ENCODE measurements at regions not wholly inside any gene's neighbourhood (a gene's known extent, or its start where the extent isn't known, plus 50 kb on each side); places are given as distances from the start of the nearest gene placed in this dataset.

DNA sequence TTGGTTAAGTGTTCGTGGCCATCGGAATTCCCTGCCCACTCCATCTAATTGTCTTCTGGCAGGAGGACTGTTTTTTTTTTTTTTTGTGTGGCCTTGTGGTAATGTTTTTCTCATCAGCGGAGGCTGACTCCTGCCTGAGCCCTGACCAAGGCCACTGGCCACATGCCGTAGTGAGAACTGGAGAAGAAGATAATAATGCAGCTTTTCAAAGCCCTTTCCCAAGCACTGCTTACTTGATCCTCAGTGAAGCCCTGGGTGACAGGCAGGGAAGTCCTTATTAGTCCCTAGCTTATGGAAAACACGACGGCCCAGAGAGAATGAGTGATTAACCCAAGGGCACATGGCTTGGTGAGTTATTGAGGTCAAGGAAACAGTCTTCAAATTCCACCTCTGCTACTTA, 71.2 kb downstream of the ADM start:
- peak overlapping the region; percentile 82 for H3K27ac ChIP-seq (ENCODE audit: low read depth, low read length)
- H3K79me2 ChIP-seq (ENCODE audit: control insufficient read depth, insufficient read depth, low read length, unreplicated experiment), result no peaks in the 10 kb centered on the region

DNA sequence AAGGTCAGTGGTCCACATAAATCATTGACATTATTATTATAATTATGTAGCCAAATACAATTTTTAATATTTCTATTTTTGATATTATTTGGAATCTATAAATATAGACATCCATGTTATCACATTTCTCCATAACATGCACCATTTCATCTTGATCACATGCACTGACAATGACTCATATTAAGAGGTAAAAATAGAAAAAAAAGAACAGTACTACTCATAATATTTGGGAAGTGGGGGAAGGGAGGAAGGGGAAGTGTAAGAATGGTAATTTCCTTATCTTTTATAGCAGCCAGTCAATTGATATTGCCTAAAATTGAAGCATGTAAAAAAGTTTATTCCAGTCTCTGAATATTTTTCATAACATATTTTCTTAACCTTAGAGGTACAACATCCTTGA, 72.3 kb downstream of the ADM start:
- H3K4me1 ChIP-seq (ENCODE audit: control insufficient read depth, insufficient read depth, low read length, unreplicated experiment), result peaks cover 37% of the 10 kb centered on the region

More for the DNA sequence above, 71.2 kb downstream of the ADM start:
- no peaks in the 10 kb centered on the region for H3K36me3 ChIP-seq (ENCODE audit: insufficient read depth, low read length)
- H3K4me1 ChIP-seq (ENCODE audit: control insufficient read depth, insufficient read depth, low read length, unreplicated experiment), result peaks cover 37% of the 10 kb centered on the region
- no peak overlapping the region for H2AFZ ChIP-seq (ENCODE audit: low read length, unreplicated experiment)
- no peaks in the 10 kb centered on the region for H3K27me3 ChIP-seq (ENCODE audit: insufficient read depth, low read length)
- H3K4me3 ChIP-seq (ENCODE audit: low read depth, low read length), result no peak overlapping the region

DNA sequence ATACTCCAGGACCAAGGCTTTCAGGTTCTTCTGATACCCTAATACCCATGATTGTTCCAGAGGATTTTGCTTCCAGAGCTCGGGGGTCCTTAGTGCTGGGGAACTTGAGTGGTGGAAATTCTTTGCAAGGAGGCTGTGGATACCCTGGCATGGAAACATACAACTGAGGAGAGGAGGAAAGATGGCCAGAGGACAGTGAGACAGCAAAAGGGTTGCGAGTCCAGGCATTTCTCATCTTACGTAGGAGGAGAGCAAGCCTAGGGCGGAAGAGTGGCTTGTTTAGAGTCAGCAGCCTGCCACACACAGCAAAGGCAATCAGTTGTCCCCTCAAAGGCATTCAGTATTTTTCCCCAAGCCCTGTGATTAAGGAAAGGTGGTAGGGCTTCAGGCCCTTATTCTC, 73.5 kb downstream of the ADM start:
- Histone ChIP-seq H3K36me3 (ENCODE audit: insufficient read depth, low read length) (no peaks in the 10 kb centered on the region), H2AFZ (ENCODE audit: low read length, unreplicated experiment) (no peak overlapping the region), H3K79me2 (ENCODE audit: control insufficient read depth, insufficient read depth, low read length, unreplicated experiment) (no peaks in the 10 kb centered on the region), H3K27me3 (ENCODE audit: insufficient read depth, low read length) (no peaks in the 10 kb centered on the region), H3K4me1 (ENCODE audit: control insufficient read depth, insufficient read depth, low read length, unreplicated experiment) (peaks cover 37% of the 10 kb centered on the region), H3K27ac (ENCODE audit: low read depth, low read length) (no peak overlapping the region), H3K4me3 (ENCODE audit: low read depth, low read length) (no peak overlapping the region)

More for the DNA sequence above, 72.3 kb downstream of the ADM start:
- Histone ChIP-seq H2AFZ (ENCODE audit: low read length, unreplicated experiment) (no peak overlapping the region), H3K4me3 (ENCODE audit: low read depth, low read length) (no peak overlapping the region), H3K36me3 (ENCODE audit: insufficient read depth, low read length) (no peaks in the 10 kb centered on the region), H3K27me3 (ENCODE audit: insufficient read depth, low read length) (no peaks in the 10 kb centered on the region), H3K79me2 (ENCODE audit: control insufficient read depth, insufficient read depth, low read length, unreplicated experiment) (no peaks in the 10 kb centered on the region), H3K27ac (ENCODE audit: low read depth, low read length) (no peak overlapping the region)

DNA sequence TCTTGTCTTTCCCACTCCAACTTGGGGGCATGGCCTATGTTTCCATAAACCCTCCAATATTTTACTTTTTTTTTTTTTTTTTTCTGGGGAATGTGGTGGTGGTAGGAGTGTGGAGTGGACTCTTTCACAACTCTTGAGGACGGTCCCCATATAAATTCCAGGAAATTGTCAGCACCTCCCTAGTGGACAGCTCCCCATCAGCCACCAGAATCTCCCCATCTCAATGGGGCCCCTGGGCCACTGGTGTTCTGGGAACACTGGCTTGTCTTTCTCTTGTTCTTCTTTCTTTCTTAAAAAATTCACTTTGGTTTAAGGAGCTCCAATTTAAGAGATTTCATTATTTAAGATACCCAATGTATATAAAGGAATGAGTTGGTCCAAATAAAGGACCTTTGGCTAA, 74.1 kb downstream of the ADM start:
- Histone ChIP-seq H2AFZ (ENCODE audit: low read length, unreplicated experiment) (no peak overlapping the region), H3K36me3 (ENCODE audit: insufficient read depth, low read length) (no peaks in the 10 kb centered on the region), H3K27ac (ENCODE audit: low read depth, low read length) (no peak overlapping the region), H3K79me2 (ENCODE audit: control insufficient read depth, insufficient read depth, low read length, unreplicated experiment) (no peaks in the 10 kb centered on the region), H3K4me3 (ENCODE audit: low read depth, low read length) (no peak overlapping the region), H3K27me3 (ENCODE audit: insufficient read depth, low read length) (no peaks in the 10 kb centered on the region), H3K4me1 (ENCODE audit: control insufficient read depth, insufficient read depth, low read length, unreplicated experiment) (peaks cover 34% of the 10 kb centered on the region)

DNA sequence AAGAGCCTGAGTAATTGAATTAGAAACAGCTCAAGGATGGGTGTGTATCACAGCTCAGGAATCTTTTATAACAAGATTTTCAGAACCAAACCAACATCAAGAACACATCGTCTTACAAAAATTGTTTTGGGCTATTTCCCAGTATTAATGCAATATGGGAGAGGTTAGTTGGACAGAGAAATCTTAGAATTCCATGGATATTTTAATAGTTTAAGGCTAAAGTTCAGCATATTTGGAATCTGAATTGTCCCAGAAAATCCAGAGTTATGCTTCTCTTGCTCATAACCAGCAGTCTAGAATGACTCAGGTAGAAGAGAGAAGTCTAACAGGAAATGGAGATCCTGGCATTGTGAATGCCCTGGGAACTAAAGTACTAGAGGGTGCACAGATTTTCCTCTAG, 74.6 kb downstream of the ADM start:
- Histone ChIP-seq H3K27me3 (ENCODE audit: insufficient read depth, low read length) (no peaks in the 10 kb centered on the region), H2AFZ (ENCODE audit: low read length, unreplicated experiment) (no peak overlapping the region), H3K36me3 (ENCODE audit: insufficient read depth, low read length) (no peaks in the 10 kb centered on the region), H3K4me3 (ENCODE audit: low read depth, low read length) (no peak overlapping the region), H3K4me1 (ENCODE audit: control insufficient read depth, insufficient read depth, low read length, unreplicated experiment) (peaks cover 31% of the 10 kb centered on the region), H3K27ac (ENCODE audit: low read depth, low read length) (no peak overlapping the region), H3K79me2 (ENCODE audit: control insufficient read depth, insufficient read depth, low read length, unreplicated experiment) (no peaks in the 10 kb centered on the region)

DNA sequence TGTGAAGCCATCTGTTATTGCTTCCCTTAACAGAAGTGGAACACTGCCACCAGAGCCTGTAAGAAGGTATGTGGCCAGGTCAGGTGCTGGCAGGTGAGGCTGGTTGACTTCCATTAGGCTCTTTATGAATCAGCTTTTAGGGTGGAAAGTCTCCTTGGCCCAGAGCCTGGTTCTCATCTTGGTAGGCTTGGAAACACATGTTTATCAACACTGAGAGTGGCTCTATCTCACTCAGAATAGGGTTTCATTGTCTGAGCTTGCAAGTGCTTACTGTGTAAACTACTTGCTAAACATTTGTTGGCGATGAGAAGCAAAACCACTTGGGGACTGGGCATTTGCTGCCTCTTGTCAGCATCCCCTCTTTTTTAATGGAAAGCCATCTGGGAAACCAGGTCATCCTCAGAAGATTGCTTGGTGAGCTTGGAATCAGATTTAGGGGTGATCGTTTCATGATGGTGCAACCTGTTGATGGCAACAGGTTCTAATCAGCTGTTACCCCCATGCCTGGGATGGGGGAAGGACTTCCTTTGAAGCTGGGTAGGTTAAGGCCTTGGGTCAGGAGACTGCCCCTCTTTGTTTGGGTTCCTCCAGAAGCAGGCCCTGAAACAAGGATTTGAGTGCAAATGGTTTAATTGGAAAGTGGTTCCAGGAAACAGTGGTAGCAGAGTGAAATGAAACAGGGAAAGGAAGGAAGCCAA, 75.0 kb upstream of the AMPD3 start:
- Histone ChIP-seq H3K27ac (ENCODE audit: low read depth, low read length) (0 out of 2 replicates have a peak overlapping the region, but pooled peaks have one; percentile 7), H3K27me3 (ENCODE audit: insufficient read depth, low read length) (no peaks in the 10 kb centered on the region), H3K79me2 (ENCODE audit: control insufficient read depth, insufficient read depth, low read length, unreplicated experiment) (no peaks in the 10 kb centered on the region)

DNA sequence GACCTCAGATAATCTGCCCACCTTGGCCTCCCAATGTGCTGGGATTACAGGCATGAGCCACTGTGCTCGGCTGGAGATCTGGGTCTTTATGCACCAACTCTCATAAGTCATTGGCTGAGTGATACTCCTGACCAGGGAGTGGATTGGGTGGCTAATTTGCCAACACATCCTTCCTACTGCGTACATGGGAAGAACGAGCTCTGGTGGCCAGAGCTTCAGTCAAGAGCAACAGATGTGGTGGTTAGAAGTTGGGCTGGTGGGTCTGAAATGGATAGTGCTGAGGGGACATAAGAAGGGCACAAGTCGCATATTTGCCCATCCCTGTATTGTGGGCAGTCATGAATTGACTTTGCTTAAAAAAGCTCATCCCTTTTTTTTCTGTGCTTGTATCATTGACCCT, 74.1 kb upstream of the AMPD3 start:
- no peaks in the 10 kb centered on the region for H3K27me3 ChIP-seq (ENCODE audit: insufficient read depth, low read length)

More for the DNA sequence above, 75.0 kb upstream of the AMPD3 start:
- Histone ChIP-seq H3K36me3 (ENCODE audit: insufficient read depth, low read length) (no peaks in the 10 kb centered on the region), H2AFZ (ENCODE audit: low read length, unreplicated experiment) (no peak overlapping the region), H3K4me3 (ENCODE audit: low read depth, low read length) (no peak overlapping the region), H3K4me1 (ENCODE audit: control insufficient read depth, insufficient read depth, low read length, unreplicated experiment) (peaks cover 25% of the 10 kb centered on the region)

DNA sequence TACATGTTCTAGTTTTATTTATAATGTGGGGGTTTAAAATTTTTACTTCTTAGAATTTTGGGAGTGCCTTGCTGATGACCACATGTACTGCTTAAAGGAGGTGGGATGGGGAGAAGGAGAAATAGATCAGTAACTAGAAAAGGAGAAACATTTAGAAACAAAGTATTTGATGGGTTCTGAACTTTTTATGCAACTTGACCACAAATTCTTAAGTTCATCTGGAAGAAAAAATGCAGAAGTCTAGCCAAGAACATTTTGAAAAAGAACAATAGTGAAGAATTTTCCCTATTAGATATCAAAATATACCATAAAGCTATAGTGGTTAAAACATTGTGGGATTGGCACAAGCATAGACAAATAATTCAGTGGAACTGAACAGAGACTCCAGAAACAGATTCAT, 73.3 kb upstream of the AMPD3 start:
- Histone ChIP-seq H3K79me2 (ENCODE audit: control insufficient read depth, insufficient read depth, low read length, unreplicated experiment) (no peaks in the 10 kb centered on the region), H3K27ac (ENCODE audit: low read depth, low read length) (no peak overlapping the region), H3K36me3 (ENCODE audit: insufficient read depth, low read length) (no peaks in the 10 kb centered on the region), H2AFZ (ENCODE audit: low read length, unreplicated experiment) (no peak overlapping the region), H3K4me1 (ENCODE audit: control insufficient read depth, insufficient read depth, low read length, unreplicated experiment) (peaks cover 9% of the 10 kb centered on the region), H3K27me3 (ENCODE audit: insufficient read depth, low read length) (no peaks in the 10 kb centered on the region), H3K4me3 (ENCODE audit: low read depth, low read length) (no peak overlapping the region)

More for the DNA sequence above, 74.1 kb upstream of the AMPD3 start:
- Histone ChIP-seq H3K4me1 (ENCODE audit: control insufficient read depth, insufficient read depth, low read length, unreplicated experiment) (peaks cover 16% of the 10 kb centered on the region), H3K27ac (ENCODE audit: low read depth, low read length) (no peak overlapping the region), H3K4me3 (ENCODE audit: low read depth, low read length) (no peak overlapping the region), H3K79me2 (ENCODE audit: control insufficient read depth, insufficient read depth, low read length, unreplicated experiment) (no peaks in the 10 kb centered on the region), H3K36me3 (ENCODE audit: insufficient read depth, low read length) (no peaks in the 10 kb centered on the region), H2AFZ (ENCODE audit: low read length, unreplicated experiment) (no peak overlapping the region)

DNA sequence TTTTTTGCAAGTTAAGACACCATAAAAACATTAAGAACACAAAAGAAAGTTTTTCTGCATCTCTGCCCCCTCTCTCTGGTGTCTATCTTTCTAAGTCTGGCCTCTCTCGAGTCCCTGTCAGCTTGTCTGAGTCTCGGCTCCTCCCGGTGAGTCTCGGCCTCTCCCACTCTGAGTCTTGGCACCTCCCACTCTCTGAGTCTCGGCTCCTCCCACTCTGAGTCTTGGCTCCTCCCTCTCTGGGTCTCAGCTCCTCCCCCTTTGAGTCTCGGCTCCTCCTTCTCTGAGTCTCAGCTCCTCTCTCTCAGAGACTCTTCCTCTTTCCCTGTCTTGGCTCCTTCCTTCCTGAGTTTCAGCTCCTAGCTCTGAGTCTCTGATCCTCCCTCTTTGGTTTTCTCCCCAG, 72.5 kb upstream of the AMPD3 start:
- Histone ChIP-seq H3K4me3 (ENCODE audit: low read depth, low read length) (no peak overlapping the region), H3K27ac (ENCODE audit: low read depth, low read length) (no peak overlapping the region), H3K27me3 (ENCODE audit: insufficient read depth, low read length) (no peaks in the 10 kb centered on the region), H3K36me3 (ENCODE audit: insufficient read depth, low read length) (no peaks in the 10 kb centered on the region), H3K4me1 (ENCODE audit: control insufficient read depth, insufficient read depth, low read length, unreplicated experiment) (peaks cover 9% of the 10 kb centered on the region), H2AFZ (ENCODE audit: low read length, unreplicated experiment) (no peak overlapping the region), H3K79me2 (ENCODE audit: control insufficient read depth, insufficient read depth, low read length, unreplicated experiment) (no peaks in the 10 kb centered on the region)

DNA sequence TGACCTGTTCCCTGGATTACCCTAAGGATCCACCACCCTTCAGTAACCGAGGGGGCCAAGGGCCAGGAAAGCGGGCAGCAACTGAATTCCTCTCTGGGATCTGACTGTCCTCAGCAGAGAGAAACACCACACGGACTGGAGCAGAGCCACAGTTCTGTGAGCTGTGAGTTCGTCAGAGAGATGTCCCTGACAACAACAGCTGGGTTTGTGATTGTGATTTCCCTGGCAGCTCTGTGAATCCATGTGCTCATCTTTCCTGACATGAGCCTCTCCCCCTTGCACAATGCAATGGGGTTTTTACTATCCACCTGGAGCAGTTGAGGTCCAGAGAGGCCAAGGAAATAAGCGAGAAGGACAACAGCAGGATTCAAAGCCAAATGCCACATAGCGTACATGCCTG, 69.4 kb upstream of the AMPD3 start:
- Histone ChIP-seq H2AFZ (ENCODE audit: low read length, unreplicated experiment) (no peak overlapping the region), H3K27ac (ENCODE audit: low read depth, low read length) (no peak overlapping the region), H3K36me3 (ENCODE audit: insufficient read depth, low read length) (no peaks in the 10 kb centered on the region), H3K27me3 (ENCODE audit: insufficient read depth, low read length) (no peaks in the 10 kb centered on the region), H3K4me3 (ENCODE audit: low read depth, low read length) (no peak overlapping the region), H3K79me2 (ENCODE audit: control insufficient read depth, insufficient read depth, low read length, unreplicated experiment) (no peaks in the 10 kb centered on the region), H3K4me1 (ENCODE audit: control insufficient read depth, insufficient read depth, low read length, unreplicated experiment) (peaks cover 27% of the 10 kb centered on the region)

DNA sequence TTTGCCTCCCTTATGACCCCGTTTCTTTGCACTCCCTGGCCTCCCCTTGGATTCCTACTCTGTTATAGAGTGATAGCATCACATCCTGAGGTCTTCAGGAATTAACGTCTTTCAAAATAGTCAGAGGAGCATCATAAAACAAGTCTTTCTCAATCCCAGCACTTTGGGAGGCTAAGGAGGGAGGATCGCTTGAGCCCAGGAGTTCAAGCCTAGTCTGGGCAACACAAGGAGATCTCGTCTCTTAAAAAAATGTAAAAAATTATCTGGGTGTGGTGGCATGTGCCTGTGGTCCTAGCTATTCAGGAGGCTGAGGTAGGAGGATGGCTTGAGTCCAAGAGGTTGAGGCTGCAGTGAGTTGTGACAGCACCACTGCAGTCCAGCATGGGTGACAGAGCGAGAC, 68.7 kb upstream of the AMPD3 start:
- Histone ChIP-seq H3K27me3 (ENCODE audit: insufficient read depth, low read length) (no peaks in the 10 kb centered on the region), H2AFZ (ENCODE audit: low read length, unreplicated experiment) (no peak overlapping the region), H3K4me3 (ENCODE audit: low read depth, low read length) (no peak overlapping the region), H3K36me3 (ENCODE audit: insufficient read depth, low read length) (no peaks in the 10 kb centered on the region), H3K4me1 (ENCODE audit: control insufficient read depth, insufficient read depth, low read length, unreplicated experiment) (peaks cover 29% of the 10 kb centered on the region), H3K79me2 (ENCODE audit: control insufficient read depth, insufficient read depth, low read length, unreplicated experiment) (no peaks in the 10 kb centered on the region), H3K27ac (ENCODE audit: low read depth, low read length) (no peak overlapping the region)

Measured in ACC112 (cell line).